Stimulated activated CD4-positive, alpha-beta T cell treated with anti-CD3 and anti-CD28 coated beads, Interleukin-4, amount 100 ng/mL, for 1 hour (primary cell): ENCODE measurements at regions not wholly inside any gene's neighbourhood (a gene's known extent, or its start where the extent isn't known, plus 50 kb on each side); places are given as distances from the start of the nearest gene placed in this dataset.
A peak's percentile ranks its signal among the peaks of the same experiment; 100 is the strongest.
"Not testable (repeated sequence)": the region's sequence is repeated elsewhere in the genome, so short reads cannot be mapped to it uniquely, and the experiment has no call there.

Source experiments
- DNase-seq: peaks from one replicate; pipeline ENCODE4 v3.0.0-alpha.2; 2020

DNA sequence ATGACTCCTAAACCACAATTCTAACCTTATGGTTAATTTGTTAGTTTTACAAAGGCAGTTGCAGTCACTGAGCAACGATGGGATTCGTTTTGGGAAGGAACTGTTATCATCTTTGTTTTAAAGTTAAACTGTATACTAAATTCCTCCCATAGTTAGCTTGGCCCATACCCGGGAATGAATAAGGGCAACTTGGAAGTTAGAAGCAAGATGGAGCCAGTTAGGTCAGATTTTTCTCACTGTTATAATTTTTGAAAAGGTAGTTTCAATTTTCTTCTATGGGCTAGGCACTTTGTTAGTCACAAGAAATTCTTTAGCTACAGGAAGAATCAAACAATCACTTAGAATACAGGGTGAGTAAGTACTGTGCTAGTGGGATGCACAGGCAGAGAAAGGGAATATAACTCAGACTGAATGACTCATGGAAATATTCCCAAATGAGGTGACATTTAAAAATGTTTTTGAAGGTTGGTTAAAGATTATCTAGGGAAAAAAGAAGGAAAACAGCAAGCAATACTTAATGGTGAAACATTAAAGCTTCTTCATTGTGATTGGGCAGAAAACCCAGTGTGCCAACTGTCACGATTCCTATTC lies 153.6 kb downstream of the MAGEB17 start:
- DNase-seq = no peak

DNA sequence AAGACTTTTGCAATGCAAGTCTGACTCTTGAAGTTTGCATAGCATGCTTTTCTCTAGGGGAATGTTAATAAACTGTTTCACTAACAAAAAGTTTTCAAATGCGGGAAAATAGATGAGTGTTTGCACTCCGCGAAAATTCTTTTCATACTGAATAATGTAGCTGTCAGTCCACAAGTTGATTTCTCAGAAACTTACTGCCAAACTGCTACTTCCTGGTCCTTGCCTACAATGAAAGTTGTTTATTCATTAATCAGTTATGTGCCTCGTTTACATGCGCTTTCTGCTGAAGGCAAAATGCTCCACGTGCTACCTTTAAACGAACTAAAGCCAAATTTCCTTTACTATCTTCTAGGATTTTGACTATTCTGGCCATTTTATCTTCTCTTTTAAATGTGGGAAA lies 166.2 kb downstream of the MAGEB17 start:
- DNase-seq = no peak

DNA sequence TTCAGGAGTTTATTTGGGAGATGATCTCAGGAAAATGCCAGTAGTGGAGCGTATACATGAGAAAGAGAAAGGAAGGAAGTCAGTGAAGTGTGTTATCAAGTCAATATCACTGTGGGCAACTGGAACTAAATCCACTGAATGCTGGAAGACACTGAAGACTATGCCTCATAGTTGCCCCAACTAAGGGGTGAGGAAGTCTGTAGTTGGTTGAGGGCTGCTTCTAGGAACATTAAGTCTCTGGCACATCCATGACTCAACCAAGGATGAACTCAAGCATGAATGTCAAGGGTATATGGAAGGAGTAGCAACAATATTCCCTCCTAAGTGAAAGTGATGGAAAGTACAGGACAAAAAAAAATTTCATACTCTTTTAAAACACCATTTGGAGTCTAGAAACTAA lies 167.9 kb downstream of the MAGEB17 start:
- DNase-seq = no peak

DNA sequence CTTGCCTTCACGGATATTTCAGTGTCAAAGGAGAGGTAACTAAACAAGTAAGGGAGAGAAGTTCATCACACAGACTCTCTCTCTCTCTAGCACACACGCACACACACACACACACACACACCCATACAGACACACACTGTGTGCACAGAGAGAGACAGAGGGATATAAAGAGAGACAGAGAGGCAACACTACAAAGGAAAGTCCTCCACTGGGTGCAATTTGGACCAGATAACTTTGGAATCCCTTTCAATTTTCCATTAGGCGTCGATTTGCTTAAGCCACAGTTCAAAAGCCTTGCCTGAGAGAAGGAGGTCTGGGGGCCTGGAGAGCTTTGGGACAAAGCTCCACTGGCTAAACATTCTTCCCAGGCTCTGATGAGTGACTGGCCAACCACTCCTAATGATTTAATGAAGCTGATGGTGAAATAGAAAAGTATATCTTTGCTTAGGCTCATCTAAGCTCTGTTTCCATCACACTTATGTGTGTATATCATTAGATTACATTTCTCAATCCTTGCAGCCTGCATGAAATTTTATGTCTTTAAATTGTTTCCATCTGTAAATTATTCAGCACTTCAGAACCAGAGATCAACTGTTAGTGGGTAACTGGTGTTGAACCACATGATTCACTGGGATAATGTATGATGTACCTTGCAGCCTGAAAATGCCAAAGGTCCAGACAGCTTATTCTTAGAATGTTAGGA lies 180.8 kb downstream of the MAGEB17 start:
- no peak for DNase-seq

DNA sequence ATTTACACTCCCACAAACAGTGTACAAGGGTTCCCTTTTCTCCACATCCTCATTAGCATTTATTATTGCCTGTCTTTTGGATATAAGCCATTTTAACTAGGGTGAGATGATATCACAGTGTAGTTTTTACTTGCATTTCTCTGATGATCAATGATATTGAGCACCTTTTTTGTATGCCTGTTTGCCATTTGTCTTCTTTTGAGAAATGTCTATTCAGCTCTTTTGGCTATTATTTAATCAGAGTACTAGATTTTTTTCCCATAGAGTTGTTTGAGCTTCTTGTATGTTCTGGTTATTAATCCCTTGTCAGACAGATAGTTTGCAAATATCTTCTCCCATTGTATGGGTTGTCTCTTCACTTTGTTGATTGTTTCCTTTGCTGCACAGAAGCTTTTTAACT lies 190.6 kb downstream of the MAGEB17 start:
- no peak for DNase-seq

DNA sequence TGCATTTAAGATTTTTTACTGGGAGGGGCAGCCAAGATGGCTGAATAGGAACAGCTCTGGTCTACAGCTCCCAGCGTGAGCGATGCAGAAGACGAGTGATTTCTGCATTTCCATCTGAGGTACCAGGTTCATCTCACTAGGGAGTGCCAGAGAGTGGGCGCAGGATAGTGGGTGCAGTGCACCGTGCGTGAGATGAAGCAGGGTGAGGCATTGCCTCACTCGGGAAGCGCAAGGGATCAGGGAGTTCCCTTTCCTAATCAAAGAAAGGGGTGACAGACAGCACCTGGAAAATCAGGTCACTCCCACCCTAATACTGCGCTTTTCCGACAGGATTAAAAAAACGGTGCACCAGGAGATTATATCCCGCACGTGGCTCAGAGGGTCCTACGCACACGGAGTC lies 192.8 kb downstream of the MAGEB17 start:
- DNase-seq = not testable (repeated sequence)

DNA sequence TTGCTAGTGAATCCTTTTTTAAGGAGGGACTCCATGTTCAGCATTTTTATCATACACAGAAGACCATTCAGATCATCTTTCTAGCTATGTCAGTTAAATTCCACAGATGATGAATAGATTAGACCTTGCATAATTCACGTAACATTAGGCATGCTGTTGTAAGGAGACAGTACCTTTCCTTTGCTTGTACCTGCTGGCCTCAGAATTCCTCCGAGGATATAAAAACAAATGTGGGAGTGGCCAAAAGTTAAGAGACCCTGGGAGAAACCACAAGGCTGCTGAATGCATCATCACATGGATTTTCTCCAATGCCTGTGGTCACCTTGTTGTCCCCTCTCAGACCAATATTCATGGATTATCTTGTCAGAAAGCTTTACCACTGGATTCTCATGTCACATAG lies 201.4 kb downstream of the MAGEB17 start:
- DNase-seq = no peak

DNA sequence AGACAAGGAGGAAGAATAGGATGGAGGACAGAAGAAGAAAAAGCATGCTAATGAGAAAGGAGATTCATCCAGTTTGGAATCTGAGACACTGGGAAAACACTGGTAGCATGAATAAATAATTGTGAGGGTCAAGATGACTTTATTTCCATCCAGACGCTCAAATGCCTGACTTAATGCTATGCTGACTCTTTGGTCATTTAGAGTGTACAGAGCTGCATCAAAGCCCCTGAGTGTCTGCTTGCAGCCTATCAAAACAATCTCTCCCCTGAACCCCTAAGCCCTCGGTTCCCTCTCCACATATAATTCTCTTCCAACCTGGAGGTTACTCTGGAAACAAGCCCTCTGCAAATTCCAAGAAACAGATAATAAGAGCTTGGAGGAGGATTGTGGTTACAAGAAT lies 208.8 kb downstream of the MAGEB17 start:
- no peak for DNase-seq

DNA sequence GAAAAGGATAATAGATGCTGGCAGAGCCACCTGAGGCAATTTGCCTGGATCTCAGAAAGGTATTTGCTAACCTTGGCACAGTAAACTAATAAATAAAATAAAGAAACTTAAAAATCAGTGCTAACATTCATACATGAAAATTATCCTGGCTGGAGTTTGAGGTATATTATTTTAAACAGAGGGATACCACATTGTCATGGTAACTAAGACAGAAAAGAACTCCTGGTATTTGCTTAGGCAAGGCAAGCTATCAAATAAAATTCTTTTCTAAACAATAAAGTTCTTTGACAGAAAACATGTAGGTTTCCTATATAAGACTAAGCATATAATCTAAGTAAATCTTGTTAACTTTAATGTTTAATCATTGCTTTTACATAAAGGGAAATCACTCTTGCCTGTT lies 218.8 kb downstream of the MAGEB17 start:
- DNase-seq = no peak

DNA sequence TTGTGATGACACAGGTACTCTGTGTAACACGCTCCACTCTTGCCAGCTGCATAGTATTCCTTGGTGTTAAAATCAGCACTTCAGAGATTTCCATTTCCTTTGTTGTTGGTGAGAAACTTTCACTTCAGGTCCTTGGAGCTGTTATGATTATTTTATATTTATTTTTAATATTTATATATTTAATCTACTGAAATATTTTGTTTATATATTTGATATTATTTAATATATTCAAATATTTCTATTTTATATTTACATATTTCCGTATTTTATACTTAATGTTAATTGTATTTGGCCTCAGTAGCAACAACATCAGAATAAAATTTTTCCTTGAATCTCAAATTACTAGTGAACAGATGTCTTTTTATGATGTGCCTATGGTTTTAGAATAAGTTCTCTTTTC lies 225.3 kb downstream of the MAGEB17 start:
- DNase-seq = no peak

DNA sequence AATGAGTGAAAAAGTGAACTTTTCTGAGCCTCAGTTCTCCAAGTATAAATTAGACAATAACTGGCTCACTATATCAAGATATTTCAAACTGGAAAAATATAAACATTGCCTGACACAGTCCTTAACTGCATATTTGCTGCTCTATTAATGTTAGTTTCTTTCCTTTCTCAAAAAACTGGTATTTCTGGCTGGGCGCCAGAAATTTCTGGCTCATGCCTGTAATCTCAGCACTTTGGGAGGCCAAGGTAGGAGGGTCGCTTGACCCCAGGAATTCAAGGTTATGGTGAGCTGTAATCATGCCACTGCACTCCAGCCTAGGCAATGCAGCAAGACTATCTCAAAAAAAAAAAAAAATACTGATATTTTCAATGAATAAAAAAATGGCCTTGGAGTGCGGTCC lies 227.0 kb downstream of the MAGEB17 start:
- DNase-seq = no peak

DNA sequence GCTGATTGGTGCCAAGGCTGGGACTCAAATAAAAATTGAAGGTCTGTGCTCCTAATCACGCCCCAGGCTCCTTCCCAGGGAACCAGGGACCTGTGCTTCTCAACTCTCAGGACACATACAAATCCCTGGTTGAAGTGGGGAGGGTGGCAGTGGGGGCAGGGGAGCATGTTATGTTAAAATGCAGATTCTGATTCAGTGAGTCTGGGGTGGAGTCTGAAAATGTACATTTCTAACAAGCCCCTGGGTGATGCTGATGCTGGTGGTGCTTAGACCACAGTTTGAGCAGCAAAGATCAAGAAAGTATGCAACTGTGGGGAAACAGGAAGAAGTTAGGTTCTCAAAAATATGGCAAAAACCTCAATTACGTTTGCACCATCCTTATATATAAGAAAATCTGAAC lies 236.5 kb downstream of the MAGEB17 start:
- DNase-seq = no peak

DNA sequence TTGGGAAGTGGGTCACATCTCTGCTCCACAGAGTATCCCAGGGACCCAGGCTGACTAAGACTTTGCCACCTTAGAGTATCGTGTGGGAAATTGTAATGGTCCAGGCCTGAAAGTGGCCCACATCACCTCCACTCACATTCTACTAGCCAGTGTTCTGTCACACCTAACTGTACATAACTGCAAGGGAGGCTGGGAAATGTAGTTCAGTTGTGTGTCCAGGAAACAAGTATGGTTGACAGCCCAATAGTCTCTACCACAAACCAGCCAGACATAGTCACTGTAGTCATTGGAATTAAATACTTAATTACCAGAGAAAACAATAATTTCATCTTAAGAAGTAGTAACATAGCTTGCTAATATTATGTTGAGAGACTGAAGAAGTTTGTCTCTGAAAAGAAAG lies 233.4 kb upstream of the S100G start:
- no peak for DNase-seq

DNA sequence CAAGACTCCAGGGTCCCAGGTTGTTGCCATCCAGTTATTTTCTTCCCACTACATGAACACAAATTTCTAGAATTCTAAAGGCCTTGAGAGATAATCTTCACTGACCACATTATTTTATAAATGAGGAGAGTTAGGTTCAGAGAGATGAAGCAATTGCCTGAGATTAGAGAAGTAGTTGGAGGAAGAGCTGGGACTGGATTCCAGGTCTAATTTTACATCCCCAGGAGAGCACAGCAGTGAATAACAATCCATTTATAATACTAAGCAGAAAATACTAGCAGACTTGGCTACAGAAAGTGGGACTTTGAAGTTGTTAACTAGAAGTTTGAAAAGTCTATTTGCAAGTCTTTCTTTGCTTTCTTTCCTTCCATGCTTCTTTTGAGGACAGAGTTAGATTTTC lies 231.3 kb upstream of the S100G start:
- no peak for DNase-seq

DNA sequence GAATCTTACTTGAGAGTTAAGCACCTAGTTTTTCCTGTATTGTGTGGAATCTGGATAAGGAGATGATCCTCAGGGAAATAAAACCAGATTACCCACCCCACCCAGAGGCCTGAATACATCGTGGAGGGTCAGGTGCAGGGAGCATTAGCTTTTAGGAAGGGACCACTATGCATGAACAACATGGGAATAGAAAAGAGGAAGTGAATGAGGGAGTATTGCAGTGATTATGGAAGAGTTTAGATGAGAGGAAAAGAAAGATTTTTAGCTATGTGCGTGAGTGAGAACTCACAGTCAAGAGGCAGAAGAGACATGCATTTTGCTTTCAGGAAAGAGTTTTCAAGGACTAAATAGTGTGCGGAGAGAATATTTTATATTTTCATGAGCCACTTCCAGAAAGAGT lies 222.3 kb upstream of the S100G start:
- no peak for DNase-seq

DNA sequence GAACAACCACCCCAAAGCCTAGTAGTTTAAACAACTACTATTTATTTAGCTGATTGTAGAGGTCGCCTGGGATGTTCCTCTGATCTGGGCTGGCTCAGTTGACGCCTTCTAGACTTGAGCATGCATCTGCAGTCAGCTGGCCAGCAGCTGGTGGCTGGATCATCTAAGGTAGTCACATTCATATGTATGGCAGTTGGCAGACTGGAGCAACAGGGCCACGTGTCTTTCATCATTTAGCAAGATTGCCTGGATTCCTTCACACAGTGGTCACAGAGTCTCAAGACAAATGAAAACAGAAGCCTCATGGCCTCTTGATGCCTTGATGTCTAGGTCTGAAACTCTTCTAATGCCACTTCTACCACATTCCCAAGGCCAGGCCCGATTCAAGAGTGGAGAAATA lies 220.6 kb upstream of the S100G start:
- no peak for DNase-seq

DNA sequence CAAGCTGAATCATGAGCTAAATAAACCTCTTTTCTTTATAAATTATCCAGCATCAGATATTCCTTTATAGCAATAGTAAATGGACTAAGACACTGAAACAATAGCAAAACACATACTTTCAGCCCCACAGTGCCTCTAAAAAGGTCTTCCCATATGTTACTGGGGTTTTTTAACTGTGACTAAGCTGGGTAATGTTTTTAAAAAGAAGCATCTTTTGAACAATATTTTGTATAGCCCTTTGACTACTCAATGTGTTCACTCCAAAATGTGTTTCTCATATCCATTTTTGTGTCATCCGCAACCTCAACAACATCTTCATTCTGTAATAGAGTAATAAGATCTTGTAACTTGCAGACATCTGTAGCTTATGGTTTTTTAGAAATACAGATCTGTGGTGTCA lies 218.7 kb upstream of the S100G start:
- DNase-seq = no peak

DNA sequence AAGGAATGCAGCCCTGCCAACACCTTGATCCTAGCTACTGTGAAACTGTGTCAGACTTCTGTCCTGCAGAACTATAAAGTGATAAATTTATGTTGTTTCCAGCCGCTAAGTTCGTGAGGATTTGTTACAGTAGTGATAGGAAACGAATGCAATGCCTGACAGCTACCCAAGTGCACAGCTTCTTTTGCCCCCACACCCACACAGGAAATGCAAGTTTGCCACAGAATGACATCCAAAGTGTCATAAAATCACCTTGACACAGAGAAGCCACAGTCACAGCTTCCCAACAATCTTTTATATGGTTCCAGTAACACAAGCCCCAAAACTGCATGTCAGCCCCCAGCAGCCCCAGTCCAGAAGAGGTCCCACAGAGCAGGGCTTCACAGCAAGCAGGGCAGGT lies 216.9 kb upstream of the S100G start:
- no peak for DNase-seq

DNA sequence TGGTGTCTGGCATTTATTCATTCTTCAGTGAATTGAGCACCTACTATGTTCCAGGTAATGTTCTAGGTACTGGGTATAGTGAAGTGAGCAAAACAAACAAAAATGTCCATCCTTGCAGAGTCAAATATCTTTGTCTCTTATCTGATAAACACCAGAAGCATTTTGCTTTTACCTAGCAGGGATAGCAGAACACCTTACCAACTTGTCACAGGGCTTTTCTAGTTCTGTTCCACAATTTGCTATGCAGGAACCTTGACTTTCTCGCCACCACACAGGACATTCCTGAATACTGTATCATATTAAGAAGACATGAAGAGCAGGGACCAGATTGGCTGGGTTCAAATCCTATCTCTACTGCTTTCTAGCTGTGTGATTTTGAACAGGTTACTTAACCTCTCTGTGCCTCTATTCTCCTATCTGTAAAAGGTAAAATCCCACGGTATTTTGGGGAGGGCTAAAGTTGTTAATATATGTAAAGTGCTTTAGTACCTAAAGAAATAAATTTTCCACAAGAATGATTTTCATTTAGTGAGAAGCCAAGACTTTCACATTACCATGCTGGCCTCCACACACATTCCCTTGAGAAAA lies 214.5 kb upstream of the S100G start:
- no peak for DNase-seq

DNA sequence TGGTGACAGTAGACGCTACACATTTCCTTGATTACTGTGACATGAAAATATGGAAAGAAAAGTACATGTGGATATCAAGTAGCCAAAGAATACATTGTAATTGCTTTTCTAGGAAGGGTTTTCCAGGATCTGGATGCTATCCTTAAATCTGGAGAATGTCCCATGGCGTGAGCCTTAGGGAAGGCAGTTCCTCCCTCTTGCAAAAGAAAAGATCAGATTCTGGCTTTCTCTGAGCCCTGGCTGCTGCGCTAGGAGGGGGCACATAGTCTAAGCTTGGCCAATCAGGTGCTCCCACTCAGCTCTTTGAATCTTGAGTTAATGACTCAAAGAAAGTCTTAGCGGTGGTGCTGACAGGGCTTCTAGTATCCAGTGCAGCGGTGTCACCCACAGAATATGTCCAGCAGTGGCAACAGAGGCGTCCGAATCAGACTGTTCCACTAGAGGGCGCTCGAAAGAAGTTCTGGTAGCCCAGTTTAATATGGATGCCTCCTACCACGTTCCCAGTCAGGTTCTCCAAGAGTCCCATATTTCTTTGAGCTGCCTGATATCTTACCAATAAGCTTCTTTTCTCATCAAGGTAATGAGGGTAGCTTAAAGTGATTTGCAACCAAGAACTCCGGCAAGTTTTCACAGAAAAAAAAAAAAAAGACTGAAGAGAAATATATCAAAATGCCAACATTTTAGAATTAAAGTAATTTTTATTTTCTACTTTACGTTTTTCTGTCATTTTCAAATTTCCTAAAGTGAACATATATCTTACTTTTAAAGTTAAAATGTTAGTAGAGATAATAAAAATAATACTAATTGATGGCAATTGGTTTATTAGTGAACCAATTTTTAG lies 213.4 kb upstream of the S100G start:
- DNase-seq = peak; percentile 52

DNA sequence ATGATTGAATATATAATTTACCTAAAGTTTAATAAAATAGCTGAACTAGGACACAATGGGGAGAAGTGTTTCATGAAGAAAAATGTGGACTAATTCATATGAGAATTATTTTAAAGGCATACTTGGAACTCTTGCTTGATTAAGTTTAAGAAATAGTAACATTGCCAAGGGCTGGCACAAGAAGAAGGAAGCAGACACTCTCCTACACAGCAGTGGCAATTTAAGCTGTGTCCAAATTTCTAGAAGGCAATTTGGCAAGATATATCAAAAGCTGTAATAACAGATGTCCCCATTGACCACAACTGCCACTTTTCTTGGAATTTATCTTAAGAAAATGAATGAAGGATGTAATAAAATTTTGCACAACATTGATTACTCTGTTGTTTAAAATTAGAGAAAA lies 209.5 kb upstream of the S100G start:
- DNase-seq = no peak

DNA sequence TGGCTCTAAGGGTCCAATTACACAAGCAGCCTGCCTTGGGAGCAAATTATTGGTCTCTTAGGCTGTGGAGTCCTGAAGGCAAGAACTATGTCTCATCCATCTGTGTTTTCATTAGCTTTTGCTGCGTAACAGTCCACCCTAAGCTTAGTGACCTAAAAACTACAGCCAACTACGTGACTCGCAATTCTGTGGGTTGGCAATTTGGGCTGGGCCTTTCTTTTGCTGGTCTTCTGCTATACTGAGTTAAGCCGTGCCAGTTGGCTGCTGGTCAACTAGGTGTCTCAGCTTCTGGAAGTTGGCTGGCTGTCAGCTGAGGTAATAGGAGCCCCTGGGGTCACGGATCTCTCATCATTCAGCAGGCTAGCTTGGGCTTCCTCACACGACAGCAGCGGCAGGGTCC lies 205.6 kb upstream of the S100G start:
- no peak for DNase-seq

DNA sequence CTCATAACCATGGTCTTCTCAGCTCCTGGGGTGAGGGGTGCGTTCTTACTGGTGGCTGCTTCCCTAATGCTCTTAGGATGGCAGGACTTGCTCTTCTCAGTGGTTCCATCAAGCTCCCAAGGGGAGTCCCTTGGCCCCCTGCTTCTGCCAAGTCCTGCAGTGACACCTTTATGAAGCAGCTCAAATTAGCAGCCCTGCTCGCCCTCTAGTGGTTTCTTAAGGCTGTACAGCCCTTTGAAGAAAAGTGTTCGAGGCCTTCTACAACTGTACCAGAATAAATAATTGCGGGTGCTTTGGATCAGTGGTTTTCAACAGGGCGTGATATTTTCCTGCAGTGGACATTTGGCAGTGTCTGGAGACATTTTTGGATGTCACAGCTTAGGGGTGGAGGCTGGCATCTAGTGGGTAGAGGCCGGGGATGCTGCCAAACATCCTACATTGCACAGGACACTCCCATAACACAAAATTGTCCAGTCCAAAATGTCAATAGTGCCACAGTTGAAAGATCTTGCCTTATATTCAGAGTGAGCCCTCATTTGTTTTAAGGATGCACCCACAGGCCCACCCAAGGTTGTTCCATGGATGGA lies 204.7 kb upstream of the S100G start:
- DNase-seq = peak; percentile 21

DNA sequence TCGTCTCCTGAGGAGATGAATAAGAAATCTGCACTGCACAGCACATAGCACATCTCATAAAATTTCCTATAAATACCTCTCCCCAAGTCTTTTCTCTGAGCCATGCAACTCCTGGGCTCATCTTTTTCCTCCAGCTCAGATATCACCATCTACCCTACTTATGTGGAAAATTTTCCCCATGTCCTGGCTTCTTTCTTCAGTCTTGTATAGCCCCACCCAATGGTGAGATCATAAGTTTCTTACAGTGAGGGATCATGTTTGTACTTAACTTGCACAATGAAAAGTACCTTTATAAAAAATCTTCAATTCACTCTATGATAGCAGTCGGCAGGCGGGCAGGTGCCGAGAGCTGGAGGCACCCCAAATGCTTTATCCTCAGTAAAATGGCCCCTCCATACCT lies 198.6 kb upstream of the S100G start:
- no peak for DNase-seq
